Retina (tissue), 1 donor: ENCODE measurements at regions not wholly inside any gene's neighbourhood (a gene's known extent, or its start where the extent isn't known, plus 50 kb on each side); places are given as distances from the start of the nearest gene placed in this dataset.
A peak's percentile ranks its signal among the peaks of the same experiment; 100 is the strongest.

ENCODE experiments used
- DNase-seq: peaks from one replicate; pipeline ENCODE4 v3.0.0-alpha.2; 2016

GRCh38 chr11:122398851-122399250 lies 256.7 kb upstream of the UBASH3B start:
- DNase-seq: no peak

- DNase-seq: no peak
These were observed 257.4 kb upstream of the UBASH3B start for GRCh38 chr11:122398167-122398566.

DNA sequence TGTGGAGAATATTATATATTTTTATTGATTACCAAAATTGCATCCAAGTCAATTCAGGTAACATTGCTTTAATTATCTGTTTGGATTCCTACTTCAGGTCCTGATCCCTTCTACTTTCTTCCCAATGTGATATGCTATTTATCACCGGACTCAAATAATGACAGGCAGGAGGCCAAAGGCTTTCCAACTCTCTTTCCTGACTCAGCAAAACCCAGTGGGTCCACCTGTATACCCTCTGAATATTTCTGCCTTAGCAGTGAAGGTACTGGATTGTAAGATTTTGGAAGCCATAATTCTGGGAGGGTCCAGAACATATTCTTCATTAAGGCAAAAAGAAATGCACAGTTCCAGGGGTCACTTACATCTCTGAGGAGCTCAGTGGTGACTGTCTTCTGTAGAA lies 260.2 kb upstream of the UBASH3B start:
- no peak for DNase-seq

DNA sequence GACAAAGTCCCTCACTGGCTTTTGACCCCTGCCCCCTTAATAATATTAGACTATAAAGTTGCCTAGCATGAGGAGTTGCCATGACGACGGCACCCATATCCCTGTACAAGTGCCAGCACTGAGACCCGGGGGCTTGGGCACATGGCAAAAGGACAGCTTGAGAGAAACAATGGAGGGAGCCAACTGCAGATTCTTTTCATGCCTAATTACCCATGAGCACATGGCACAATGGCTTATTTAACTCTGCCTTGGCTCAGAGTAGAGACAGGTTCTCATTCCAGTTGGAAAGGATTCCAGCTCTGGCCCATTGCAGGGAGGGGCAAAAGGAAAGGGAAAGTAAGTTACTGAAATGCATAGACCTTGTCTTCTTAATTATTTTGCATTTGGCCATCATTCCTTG lies 261.2 kb upstream of the UBASH3B start:
- DNase-seq: peak; percentile 45

- DNase-seq: no peak
These were observed 262.2 kb upstream of the UBASH3B start for GRCh38 chr11:122393209-122393860.

- DNase-seq: no peak
These were observed 263.0 kb upstream of the UBASH3B start for GRCh38 chr11:122392508-122392907.

DNA sequence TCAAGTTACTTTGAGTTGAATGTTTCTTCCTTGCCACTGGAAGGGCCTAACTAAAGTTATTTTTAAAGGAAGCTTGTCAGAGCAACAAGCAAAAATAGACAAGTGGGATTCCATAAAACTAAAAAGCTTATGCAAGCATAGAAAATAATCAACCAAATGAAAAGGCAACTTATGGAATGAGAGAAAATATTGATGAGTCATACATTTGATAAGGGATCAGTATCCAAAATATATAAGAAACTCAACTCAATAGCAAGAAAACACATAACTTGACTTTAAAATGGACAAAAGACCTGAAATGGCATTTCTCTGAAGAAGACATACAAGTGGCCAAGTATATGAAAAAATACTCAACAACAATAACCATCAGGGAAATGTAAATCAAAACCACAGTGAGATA lies 264.5 kb upstream of the UBASH3B start:
- no peak for DNase-seq

- no peak for DNase-seq
These were observed 267.2 kb upstream of the BLID start for GRCh38 chr11:122383186-122383585.

GRCh38 chr11:122375687-122376399 lies 259.8 kb upstream of the BLID start:
- no peak for DNase-seq

DNA sequence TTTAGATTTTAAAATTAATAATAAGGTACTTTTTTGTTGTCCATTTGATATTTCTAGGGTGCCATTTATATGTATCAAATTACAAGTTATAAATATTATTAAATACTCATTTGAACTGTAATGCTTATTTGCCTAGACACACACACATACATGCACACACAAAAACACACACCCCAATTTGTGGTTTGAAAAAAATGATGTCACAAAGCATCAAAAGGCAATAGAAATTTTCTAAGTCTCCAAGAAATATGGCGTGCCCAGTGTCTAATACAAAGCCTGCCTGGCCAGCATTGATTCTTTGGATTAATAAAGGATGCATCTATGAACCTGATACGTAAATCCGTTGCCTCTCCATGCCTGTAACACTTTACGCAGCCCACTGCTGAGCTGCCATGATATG lies 252.8 kb upstream of the BLID start:
- DNase-seq: no peak

- no peak for DNase-seq
These were observed 251.8 kb upstream of the BLID start for GRCh38 chr11:122367809-122368231.

GRCh38 chr11:122365610-122366360 lies 249.8 kb upstream of the BLID start:
- no peak for DNase-seq

- DNase-seq: no peak
These were observed 247.3 kb upstream of the BLID start for GRCh38 chr11:122363296-122363695.

- DNase-seq: no peak
These were observed 246.4 kb upstream of the BLID start for GRCh38 chr11:122362381-122362780.

- DNase-seq: no peak
These were observed 244.9 kb upstream of the BLID start for GRCh38 chr11:122360875-122361274.

DNA sequence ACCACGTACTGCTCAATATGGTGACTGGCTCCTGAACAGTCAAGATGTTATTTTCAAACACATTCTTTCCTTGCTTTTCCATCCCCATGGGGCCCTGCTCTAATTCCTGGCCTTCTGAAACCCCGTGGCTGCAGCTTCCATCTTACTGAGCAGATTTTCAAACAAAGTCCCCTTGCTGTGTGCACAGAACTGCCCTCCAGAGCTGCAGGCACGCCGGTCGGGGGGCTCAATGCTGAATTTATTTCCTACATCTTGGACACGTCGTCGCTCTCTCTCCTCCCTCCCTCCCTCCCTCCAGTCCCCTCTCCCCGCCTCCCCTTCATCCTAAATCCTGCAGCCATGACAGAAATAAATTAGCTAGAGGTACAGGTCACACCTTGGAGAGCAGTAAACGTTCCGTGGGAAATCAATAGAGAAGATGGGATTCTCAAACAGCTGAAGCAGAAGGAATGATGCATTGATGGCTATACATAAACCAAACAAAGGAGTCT lies 243.1 kb upstream of the BLID start:
- peak; percentile 47 for DNase-seq

GRCh38 chr11:122358292-122358691 lies 242.3 kb upstream of the BLID start:
- DNase-seq: no peak

GRCh38 chr11:122355968-122356367 lies 240.0 kb upstream of the BLID start:
- DNase-seq: no peak

GRCh38 chr11:122354025-122354697 lies 238.1 kb upstream of the BLID start:
- DNase-seq: no peak

- no peak for DNase-seq
These were observed 237.5 kb upstream of the BLID start for GRCh38 chr11:122353561-122353960.

- no peak for DNase-seq
These were observed 232.8 kb upstream of the BLID start for GRCh38 chr11:122348659-122349409.

GRCh38 chr11:122346006-122346405 lies 230.0 kb upstream of the BLID start:
- no peak for DNase-seq
